ENCODE measurements at regions not wholly inside any gene's neighbourhood (a gene's known extent, or its start where the extent isn't known, plus 50 kb on each side); places are given as distances from the start of the nearest gene placed in this dataset.

DNA sequence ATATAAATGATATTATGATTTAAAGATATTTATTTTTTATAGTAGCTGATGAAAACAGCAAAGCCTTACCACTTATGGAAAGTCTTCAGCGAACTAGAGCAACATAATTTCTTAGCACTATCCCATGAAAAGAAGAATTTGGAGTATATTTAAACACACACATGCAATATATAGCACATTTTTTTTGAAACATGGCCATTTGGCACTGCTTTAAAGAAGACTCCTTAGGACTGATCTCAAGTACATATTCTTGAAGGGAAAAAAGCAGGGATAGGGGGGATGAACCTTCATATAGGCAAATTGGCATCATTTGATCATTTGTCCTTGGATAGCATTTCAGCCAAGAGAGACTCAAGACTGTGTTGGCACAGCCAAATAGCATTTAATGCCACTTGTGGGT is 193.3 kb downstream of the ANKRD50 start:
- Histone ChIP-seq H3K27ac (ENCODE audit: low read length) (no peak overlapping the region), H4K20me1 (ENCODE audit: insufficient read depth) (no peaks in the 10 kb centered on the region), H2AFZ (ENCODE audit: low read depth, low read length) (no peak overlapping the region), H3K27me3 (ENCODE audit: insufficient read depth, low read depth, low read length) (no peaks in the 10 kb centered on the region), H3K9me2 (ENCODE audit: insufficient read depth, low read length) (no peaks in the 10 kb centered on the region), H3K4me3 (ENCODE audit: low read length) (no peak overlapping the region), H3K4me2 (ENCODE audit: low read length) (no peak overlapping the region), H3K36me3 (ENCODE audit: insufficient read depth, low read length) (no peaks in the 10 kb centered on the region), H3K9me3 (ENCODE audit: low read length) (no peaks in the 10 kb centered on the region), H3K9ac (ENCODE audit: low read length) (no peak overlapping the region), H3K79me2 (replicated peaks; ENCODE audit: insufficient read depth, low read length) (no peaks in the 10 kb centered on the region), H3F3A (ENCODE audit: insufficient read depth, low read length, poor library complexity, severe bottlenecking) (no peaks in the 10 kb centered on the region)
- TF ChIP-seq, protein P1, sequence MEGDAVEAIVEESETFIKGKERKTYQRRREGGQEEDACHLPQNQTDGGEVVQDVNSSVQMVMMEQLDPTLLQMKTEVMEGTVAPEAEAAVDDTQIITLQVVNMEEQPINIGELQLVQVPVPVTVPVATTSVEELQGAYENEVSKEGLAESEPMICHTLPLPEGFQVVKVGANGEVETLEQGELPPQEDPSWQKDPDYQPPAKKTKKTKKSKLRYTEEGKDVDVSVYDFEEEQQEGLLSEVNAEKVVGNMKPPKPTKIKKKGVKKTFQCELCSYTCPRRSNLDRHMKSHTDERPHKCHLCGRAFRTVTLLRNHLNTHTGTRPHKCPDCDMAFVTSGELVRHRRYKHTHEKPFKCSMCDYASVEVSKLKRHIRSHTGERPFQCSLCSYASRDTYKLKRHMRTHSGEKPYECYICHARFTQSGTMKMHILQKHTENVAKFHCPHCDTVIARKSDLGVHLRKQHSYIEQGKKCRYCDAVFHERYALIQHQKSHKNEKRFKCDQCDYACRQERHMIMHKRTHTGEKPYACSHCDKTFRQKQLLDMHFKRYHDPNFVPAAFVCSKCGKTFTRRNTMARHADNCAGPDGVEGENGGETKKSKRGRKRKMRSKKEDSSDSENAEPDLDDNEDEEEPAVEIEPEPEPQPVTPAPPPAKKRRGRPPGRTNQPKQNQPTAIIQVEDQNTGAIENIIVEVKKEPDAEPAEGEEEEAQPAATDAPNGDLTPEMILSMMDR (IDR thresholded peaks at IDR 0.05; ENCODE audit: poor library complexity, severe bottlenecking) = no peak
- TF ChIP-seq POLR2AphosphoS5 (IDR thresholded peaks at IDR 0.05) (no peak), EP300 (conservative IDR thresholded peaks at IDR 0.05; ENCODE audit: poor library complexity, severe bottlenecking) (no peak), MXI1 (conservative IDR thresholded peaks at IDR 0.05; ENCODE audit: poor library complexity, severe bottlenecking) (no peak), EZH2 (IDR thresholded peaks at IDR 0.05; ENCODE audit: borderline replicate concordance, insufficient read depth, low read length, poor library complexity, severe bottlenecking) (no peak), TAF1 (IDR thresholded peaks at IDR 0.05; ENCODE audit: low read depth) (no peak), RAD21 (conservative IDR thresholded peaks at IDR 0.05) (no peak)
- TF ChIP-seq, protein P2, sequence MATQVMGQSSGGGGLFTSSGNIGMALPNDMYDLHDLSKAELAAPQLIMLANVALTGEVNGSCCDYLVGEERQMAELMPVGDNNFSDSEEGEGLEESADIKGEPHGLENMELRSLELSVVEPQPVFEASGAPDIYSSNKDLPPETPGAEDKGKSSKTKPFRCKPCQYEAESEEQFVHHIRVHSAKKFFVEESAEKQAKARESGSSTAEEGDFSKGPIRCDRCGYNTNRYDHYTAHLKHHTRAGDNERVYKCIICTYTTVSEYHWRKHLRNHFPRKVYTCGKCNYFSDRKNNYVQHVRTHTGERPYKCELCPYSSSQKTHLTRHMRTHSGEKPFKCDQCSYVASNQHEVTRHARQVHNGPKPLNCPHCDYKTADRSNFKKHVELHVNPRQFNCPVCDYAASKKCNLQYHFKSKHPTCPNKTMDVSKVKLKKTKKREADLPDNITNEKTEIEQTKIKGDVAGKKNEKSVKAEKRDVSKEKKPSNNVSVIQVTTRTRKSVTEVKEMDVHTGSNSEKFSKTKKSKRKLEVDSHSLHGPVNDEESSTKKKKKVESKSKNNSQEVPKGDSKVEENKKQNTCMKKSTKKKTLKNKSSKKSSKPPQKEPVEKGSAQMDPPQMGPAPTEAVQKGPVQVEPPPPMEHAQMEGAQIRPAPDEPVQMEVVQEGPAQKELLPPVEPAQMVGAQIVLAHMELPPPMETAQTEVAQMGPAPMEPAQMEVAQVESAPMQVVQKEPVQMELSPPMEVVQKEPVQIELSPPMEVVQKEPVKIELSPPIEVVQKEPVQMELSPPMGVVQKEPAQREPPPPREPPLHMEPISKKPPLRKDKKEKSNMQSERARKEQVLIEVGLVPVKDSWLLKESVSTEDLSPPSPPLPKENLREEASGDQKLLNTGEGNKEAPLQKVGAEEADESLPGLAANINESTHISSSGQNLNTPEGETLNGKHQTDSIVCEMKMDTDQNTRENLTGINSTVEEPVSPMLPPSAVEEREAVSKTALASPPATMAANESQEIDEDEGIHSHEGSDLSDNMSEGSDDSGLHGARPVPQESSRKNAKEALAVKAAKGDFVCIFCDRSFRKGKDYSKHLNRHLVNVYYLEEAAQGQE (IDR thresholded peaks at IDR 0.05; ENCODE audit: borderline replicate concordance) = no peak

DNA sequence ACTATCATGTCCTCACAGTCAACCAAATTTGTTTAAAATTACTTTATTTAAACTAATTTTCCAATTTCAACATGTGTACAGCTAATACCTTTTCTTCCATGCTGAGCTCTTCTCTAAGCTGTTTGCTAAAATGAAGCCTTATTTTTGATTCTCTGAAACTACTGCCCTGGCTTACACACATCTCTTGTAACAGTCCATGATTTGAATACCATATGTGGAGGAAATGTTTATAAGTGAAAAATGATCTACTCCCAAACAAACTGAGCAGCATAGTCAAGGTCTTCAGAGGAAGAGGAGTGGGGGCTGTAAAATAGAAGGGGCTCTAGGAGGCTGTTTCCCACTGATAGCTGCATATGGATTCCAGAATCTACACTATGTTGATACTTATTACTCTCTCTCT is 188.7 kb downstream of the ANKRD50 start:
- H2AFZ ChIP-seq (ENCODE audit: low read depth, low read length) = no peak overlapping the region
- TF ChIP-seq RAD21 (conservative IDR thresholded peaks at IDR 0.05) (no peak), SMC3 (conservative IDR thresholded peaks at IDR 0.05; ENCODE audit: poor library complexity) (no peak), EP300 (conservative IDR thresholded peaks at IDR 0.05; ENCODE audit: poor library complexity, severe bottlenecking) (no peak), POLR2AphosphoS5 (IDR thresholded peaks at IDR 0.05) (no peak), EZH2 (IDR thresholded peaks at IDR 0.05; ENCODE audit: borderline replicate concordance, insufficient read depth, low read length, poor library complexity, severe bottlenecking) (no peak), MXI1 (conservative IDR thresholded peaks at IDR 0.05; ENCODE audit: poor library complexity, severe bottlenecking) (no peak), TAF1 (IDR thresholded peaks at IDR 0.05; ENCODE audit: low read depth) (no peak)
- TF ChIP-seq, protein P2 (IDR thresholded peaks at IDR 0.05; ENCODE audit: borderline replicate concordance) = no peak
- TF ChIP-seq, protein P1 (IDR thresholded peaks at IDR 0.05; ENCODE audit: poor library complexity, severe bottlenecking) = no peak

More for the DNA sequence above, 188.7 kb downstream of the ANKRD50 start:
- Histone ChIP-seq H3K9me3 (ENCODE audit: low read length) (no peaks in the 10 kb centered on the region), H3K9ac (ENCODE audit: low read length) (no peak overlapping the region), H4K20me1 (ENCODE audit: insufficient read depth) (no peaks in the 10 kb centered on the region), H3K36me3 (ENCODE audit: insufficient read depth, low read length) (no peaks in the 10 kb centered on the region), H3K27ac (ENCODE audit: low read length) (no peak overlapping the region), H3K9me2 (ENCODE audit: insufficient read depth, low read length) (no peaks in the 10 kb centered on the region), H3K4me3 (ENCODE audit: low read length) (no peak overlapping the region), H3K27me3 (ENCODE audit: insufficient read depth, low read depth, low read length) (no peaks in the 10 kb centered on the region), H3F3A (ENCODE audit: insufficient read depth, low read length, poor library complexity, severe bottlenecking) (no peaks in the 10 kb centered on the region), H3K79me2 (replicated peaks; ENCODE audit: insufficient read depth, low read length) (no peaks in the 10 kb centered on the region), H3K4me2 (ENCODE audit: low read length) (no peak overlapping the region)

All from neural cell (in vitro differentiated cells).